Mesodermal cell (in vitro differentiated cells): ENCODE measurements at regions not wholly inside any gene's neighbourhood (a gene's known extent, or its start where the extent isn't known, plus 50 kb on each side); places are given as distances from the start of the nearest gene placed in this dataset.

ENCODE experiments used
- H3K27ac ChIP-seq: 2 replicates; pipeline ENCODE4 v1.7.0; 2013; ENCODE audit warnings: mild to moderate bottlenecking, low read depth, low read length, moderate library complexity; ENCODE audit not compliant: severe bottlenecking
- H3K36me3 ChIP-seq: 2 replicates; pipeline ENCODE4 v1.7.1; 2013; ENCODE audit warnings: mild to moderate bottlenecking, low read length, moderate library complexity; ENCODE audit not compliant: control insufficient read depth, insufficient read depth
- H3K4me1 ChIP-seq: one replicate; pipeline ENCODE4 v1.7.1; 2013; ENCODE audit warnings: mild to moderate bottlenecking, low read length; ENCODE audit not compliant: insufficient read depth, control insufficient read depth, poor library complexity, severe bottlenecking
- H3K4me3 ChIP-seq: 2 replicates; pipeline ENCODE4 v1.7.0; 2013; ENCODE audit warnings: low read length, control low read depth, mild to moderate bottlenecking; ENCODE audit not compliant: insufficient read depth, poor library complexity, severe bottlenecking; ENCODE audit errors: extremely low read depth
- H3K9me3 ChIP-seq: 2 replicates; pipeline ENCODE4 v1.7.1; 2013; ENCODE audit warnings: mild to moderate bottlenecking, low read length, moderate library complexity; ENCODE audit not compliant: control insufficient read depth
- WGBS, 2 experiments: methylation state at CpG; one replicate each; pipeline ENCODE4 v1.1.5; 2013; ENCODE audit warnings: missing lambda C conversion rate in 2 of 2; ENCODE audit not compliant: insufficient coverage in 2 of 2; 5-methylcytosine and 5-hydroxymethylcytosine counted together

DNA sequence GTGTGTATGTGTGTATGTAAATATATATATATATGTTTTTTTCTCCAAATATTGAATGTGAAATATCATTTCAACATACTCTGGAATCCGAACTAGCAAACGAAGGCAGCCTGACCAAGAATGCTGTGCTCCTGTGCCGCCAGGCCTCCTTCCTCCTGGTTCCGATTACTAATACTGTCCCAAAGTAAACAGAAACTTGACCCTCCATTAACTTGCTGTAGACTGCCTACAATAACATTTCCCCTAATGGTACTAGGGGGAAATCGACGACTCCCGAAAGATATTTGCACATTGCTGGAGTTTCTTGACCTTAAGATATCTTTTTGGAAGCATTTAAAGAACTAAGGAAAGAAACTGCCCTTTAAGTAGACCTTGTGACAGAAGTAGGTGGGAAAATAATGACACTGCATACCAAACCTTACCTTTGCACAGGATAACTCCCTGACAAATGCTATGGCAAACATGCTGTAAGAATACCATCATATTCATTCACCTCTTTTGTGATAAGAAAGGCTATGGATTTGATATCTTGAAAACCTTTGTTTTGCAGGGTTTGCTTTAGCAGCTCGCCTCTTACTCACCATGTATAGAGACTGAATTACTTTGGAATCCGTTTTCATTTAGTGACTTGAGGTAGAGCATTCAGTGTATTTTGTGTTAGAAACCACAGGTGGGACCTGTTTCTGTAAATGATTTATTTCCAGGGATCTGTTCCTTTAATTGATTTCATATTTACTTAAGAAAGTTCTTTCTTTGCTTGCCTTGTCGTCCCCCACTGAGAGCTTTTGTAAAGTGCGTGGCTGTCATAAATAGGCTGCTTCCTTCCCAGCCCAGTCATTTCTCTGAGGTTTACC, 80.1 kb downstream of the KLF5 start:
- 48 to 81% methylated on average over 4 to 6 of the region's 11 CpGs for WGBS, 2 experiments
- no peak overlapping the region for H3K4me3 ChIP-seq

DNA sequence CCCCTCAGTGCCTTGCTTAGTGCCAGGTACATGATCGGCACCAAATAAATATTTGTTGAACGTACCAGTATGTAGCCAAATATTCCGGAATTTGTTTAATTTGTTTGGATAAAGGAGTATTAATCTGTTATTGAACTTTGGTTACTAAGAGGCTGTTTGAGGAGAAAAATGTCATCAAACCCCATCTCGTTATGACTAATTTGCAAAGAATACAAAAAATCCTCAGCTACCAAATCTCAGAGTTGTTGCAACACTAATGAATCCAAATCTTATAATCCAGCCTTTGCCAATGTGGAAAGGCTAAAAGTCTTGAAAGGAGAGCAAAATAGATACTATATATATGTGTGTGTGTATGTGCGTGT, 79.5 kb downstream of the KLF5 start:
- Histone ChIP-seq H3K4me3 (no peak overlapping the region), H3K36me3 (no peaks in the 10 kb centered on the region), H3K27ac (no peak overlapping the region), H3K4me1 (peaks cover 31% of the 10 kb centered on the region), H3K9me3 (no peaks in the 10 kb centered on the region)
- WGBS, 2 experiments: 96 to 100% methylated on average over 3 of the region's 5 CpGs

More for the DNA sequence above, 80.1 kb downstream of the KLF5 start:
- Histone ChIP-seq H3K36me3 (no peaks in the 10 kb centered on the region), H3K9me3 (no peaks in the 10 kb centered on the region), H3K4me1 (peaks cover 31% of the 10 kb centered on the region), H3K27ac (no peak overlapping the region)

DNA sequence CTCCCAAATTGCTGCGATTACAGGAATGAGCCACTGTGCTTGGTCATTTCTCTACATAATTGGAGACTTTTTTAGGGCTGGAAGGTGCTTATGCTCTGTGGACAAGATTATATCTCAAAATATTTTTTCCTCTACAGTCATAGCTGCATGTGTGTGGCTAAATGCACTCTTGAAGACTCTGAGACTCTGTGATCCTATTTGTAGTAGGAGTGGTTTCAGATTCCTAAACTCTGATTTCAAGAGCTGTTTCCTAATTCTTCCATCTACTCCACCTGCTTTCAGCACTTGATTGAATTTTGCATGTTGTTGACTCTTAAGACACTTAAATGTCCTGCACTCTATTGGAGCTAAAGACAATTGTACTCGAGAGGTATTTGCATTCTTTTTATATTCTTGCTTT, 78.0 kb downstream of the KLF5 start:
- Histone ChIP-seq H3K36me3 (no peaks in the 10 kb centered on the region), H3K9me3 (no peaks in the 10 kb centered on the region), H3K27ac (no peak overlapping the region), H3K4me3 (no peak overlapping the region), H3K4me1 (peaks cover 23% of the 10 kb centered on the region)
- 96 to 100% methylated on average over 1 to 2 of the region's 2 CpGs for WGBS, 2 experiments

DNA sequence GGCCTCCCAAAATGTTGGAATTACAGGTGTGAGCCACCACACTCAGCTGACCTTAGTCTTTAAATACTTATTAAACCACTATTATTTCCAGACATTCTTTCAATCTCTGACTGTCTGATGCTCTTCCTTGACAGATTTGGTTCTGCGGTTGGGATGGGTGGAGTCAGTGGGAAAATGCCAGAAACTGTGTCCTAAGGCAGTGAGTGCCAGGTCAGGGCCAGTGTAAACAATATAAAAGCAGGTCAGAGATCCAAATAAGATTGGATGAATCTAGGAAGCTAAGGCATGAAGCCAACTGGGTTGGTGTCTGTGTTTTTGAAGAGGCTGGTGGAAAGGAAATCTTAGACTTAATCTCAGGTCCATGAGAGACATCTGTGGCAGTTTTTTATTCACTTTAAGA, 74.7 kb downstream of the KLF5 start:
- WGBS, 2 experiments: 100% methylated on average over 1 of the region's 1 CpG
- Histone ChIP-seq H3K4me1 (peaks cover 6% of the 10 kb centered on the region), H3K9me3 (no peaks in the 10 kb centered on the region), H3K4me3 (no peak overlapping the region), H3K27ac (no peak overlapping the region), H3K36me3 (no peaks in the 10 kb centered on the region)

DNA sequence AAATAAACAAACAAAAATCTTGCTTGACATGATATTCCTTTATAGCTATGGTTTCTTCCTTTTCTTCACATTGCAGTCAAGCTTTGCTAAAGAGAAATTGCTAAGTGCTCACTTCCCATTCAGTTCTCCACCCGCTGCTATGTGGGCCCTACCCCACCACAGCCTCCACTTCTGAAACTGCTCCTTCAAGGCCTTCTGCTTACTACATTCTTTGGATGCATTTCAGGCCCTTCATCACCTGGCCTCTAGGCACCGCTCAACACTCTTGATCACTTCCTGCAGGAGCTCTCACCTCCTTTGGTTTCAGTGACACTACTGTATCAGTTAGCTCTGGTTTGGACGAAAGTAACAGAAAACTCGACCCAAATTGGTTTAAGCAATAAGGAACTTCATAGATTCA, 72.4 kb downstream of the KLF5 start:
- WGBS, 2 experiments: 95 to 96% methylated on average over 2 to 3 of the region's 4 CpGs
- Histone ChIP-seq H3K36me3 (no peaks in the 10 kb centered on the region), H3K4me1 (no peaks in the 10 kb centered on the region), H3K27ac (no peak overlapping the region), H3K4me3 (no peak overlapping the region), H3K9me3 (no peaks in the 10 kb centered on the region)

DNA sequence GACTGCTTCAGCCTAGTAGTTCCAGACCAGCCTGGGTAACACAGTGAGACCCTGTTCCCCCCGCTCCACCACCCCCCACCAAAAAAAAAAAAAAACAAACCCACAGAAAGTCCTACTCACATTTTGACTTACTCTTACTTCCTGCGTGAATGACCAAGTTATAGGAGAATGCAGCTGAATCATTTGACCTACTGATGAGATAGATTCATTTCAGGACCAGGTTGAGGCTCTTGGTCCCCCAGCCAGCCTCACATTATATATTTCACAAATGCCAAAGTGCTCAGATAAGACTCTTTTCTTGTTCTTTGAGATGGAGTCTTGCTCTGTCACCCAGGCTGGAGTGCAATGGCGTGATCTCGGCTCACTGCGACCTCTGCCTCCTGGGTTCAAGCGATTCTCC, 70.2 kb downstream of the KLF5 start:
- Histone ChIP-seq H3K9me3 (no peaks in the 10 kb centered on the region), H3K4me3 (no peak overlapping the region), H3K36me3 (no peaks in the 10 kb centered on the region), H3K27ac (no peak overlapping the region), H3K4me1 (no peaks in the 10 kb centered on the region)
- WGBS, 2 experiments: 94 to 100% methylated on average over 2 to 5 of the region's 6 CpGs
